H1 (cell line): ENCODE measurements at regions not wholly inside any gene's neighbourhood (a gene's known extent, or its start where the extent isn't known, plus 50 kb on each side); places are given as distances from the start of the nearest gene placed in this dataset.

Experiments used
- CTCF ChIA-PET: fragments of 300-600 bp; sonication (Branson Sonifier 250); formaldehyde crosslinking; loops from one replicate; lab custom pipeline; 2021; ENCODE audit not compliant: partially characterized antibody; lab: Charles Lee
- POLR2A ChIA-PET: fragments of 300-600 bp; sonication (Branson Sonifier 250); formaldehyde crosslinking; loops from one replicate; lab custom pipeline; 2021; ENCODE audit warnings: inconsistent platforms; ENCODE audit not compliant: partially characterized antibody; lab: Charles Lee
- DNase-seq, 2 experiments: peaks; one replicate each; pipeline versions ENCODE4 v3.0.0 to v3.0.0-alpha.2; 2010 to 2022; ENCODE audit warnings: low spot score in 2 of 2, low read depth in 1 of 2, mixed read lengths in 1 of 2
- FAIRE-seq: peaks from 2 replicates; lab custom pipeline; 2011; peaks lifted over from hg19 to GRCh38; lab: Jason Lieb, UNC
- H2AFZ ChIP-seq: 2 replicates; pipeline ENCODE4 v1.8.1; 2012; ENCODE audit warnings: low read length, inconsistent platforms
- H2AK5ac ChIP-seq: 2 replicates; pipeline ENCODE4 v1.6.1; 2013; ENCODE audit warnings: low read depth, low read length
- H2BK120ac ChIP-seq: replicated peaks from 2 replicates; pipeline ENCODE3; 2013; ENCODE audit warnings: low read depth, low read length, inconsistent platforms
- H2BK12ac ChIP-seq: 2 replicates; pipeline ENCODE4 v1.6.1; 2013; ENCODE audit warnings: low read depth, low read length
- H2BK15ac ChIP-seq: 2 replicates; pipeline ENCODE4 v1.6.1; 2013; ENCODE audit warnings: low read length
- H2BK20ac ChIP-seq: 2 replicates; pipeline ENCODE4 v1.6.1; 2013; ENCODE audit warnings: low read length
- H2BK5ac ChIP-seq: 2 replicates; pipeline ENCODE4 v1.6.1; 2013; ENCODE audit warnings: low read depth, low read length
- H3K14ac ChIP-seq: 2 replicates; pipeline ENCODE4 v1.6.1; 2013; ENCODE audit warnings: inconsistent platforms; ENCODE audit not compliant: insufficient read length
- H3K18ac ChIP-seq: 2 replicates; pipeline ENCODE4 v1.6.1; 2013; ENCODE audit warnings: low read length; ENCODE audit errors: extremely low read depth
- H3K23ac ChIP-seq: 2 replicates; pipeline ENCODE4 v1.6.1; 2013; ENCODE audit warnings: inconsistent platforms; ENCODE audit not compliant: insufficient read length
- H3K23me2 ChIP-seq: 2 replicates; pipeline ENCODE4 v1.6.1; 2013; ENCODE audit warnings: low read depth, low read length
- H3K27ac ChIP-seq: 2 replicates; pipeline ENCODE4 v1.6.1; 2011; ENCODE audit warnings: low read depth, low read length, inconsistent platforms
- H3K27me3 ChIP-seq, 4 experiments: replicated peaks in 1 of 4; 1 replicate in 1 of 4; 2 replicates in 3 of 4; pipeline versions ENCODE4 v1.6.1 to v1.8.1; 2011 to 2013; ENCODE audit warnings: low read length in 3 of 4, mild to moderate bottlenecking in 3 of 4, inconsistent platforms in 2 of 4, mixed read lengths in 2 of 4, moderate library complexity in 1 of 4; ENCODE audit not compliant: control insufficient read depth in 3 of 4, insufficient read depth in 3 of 4; ENCODE audit errors: extremely low read depth in 1 of 4
- H3K36me3 ChIP-seq, 4 experiments: 2 replicates each; pipeline versions ENCODE4 v1.6.1 to v1.8.1; 2011 to 2013; ENCODE audit warnings: mild to moderate bottlenecking in 4 of 4, low read length in 3 of 4, moderate library complexity in 2 of 4, control low read depth in 1 of 4, inconsistent platforms in 1 of 4; ENCODE audit not compliant: insufficient read depth in 4 of 4, control insufficient read depth in 2 of 4
- H3K4ac ChIP-seq: replicated peaks from 2 replicates; pipeline ENCODE3; 2013; ENCODE audit warnings: low read length, low read depth, mixed read lengths, inconsistent platforms; ENCODE audit not compliant: insufficient read length
- H3K4me1 ChIP-seq, 4 experiments: replicated peaks in 1 of 4; 1 replicate in 1 of 4; 2 replicates in 3 of 4; pipeline versions ENCODE4 v1.6.1 to v1.8.1; 2011 to 2013; ENCODE audit warnings: low read length in 3 of 4, inconsistent platforms in 2 of 4, mixed read lengths in 1 of 4; ENCODE audit not compliant: insufficient read depth in 4 of 4, control insufficient read depth in 3 of 4
- H3K4me2 ChIP-seq, 2 experiments: 2 replicates each; pipeline versions ENCODE4 v1.6.1 to v1.8.1; 2011 to 2013; ENCODE audit warnings: low read depth in 2 of 2, low read length in 2 of 2, control low read depth in 1 of 2, inconsistent platforms in 1 of 2, mild to moderate bottlenecking in 1 of 2; ENCODE audit not compliant: insufficient read depth in 1 of 2
- H3K4me3 ChIP-seq, 4 experiments: fragments of 200-600, 300-600 bp in 1 of 4; sonication (generic), shearing (Covaris generic), sonication (Bioruptor Twin) in 1 of 4; 2 replicates each; pipeline versions ENCODE4 v1.5.1 to v1.8.1; 2011 to 2016; ENCODE audit warnings: low read length in 4 of 4, low read depth in 3 of 4, control low read depth in 2 of 4, inconsistent platforms in 2 of 4, mild to moderate bottlenecking in 2 of 4, mixed read lengths in 1 of 4, moderate library complexity in 1 of 4; ENCODE audit not compliant: insufficient read depth in 2 of 4; ENCODE audit errors: extremely low read depth in 1 of 4
- H3K56ac ChIP-seq: replicated peaks from 2 replicates; pipeline ENCODE3; 2013; ENCODE audit warnings: low read depth, mild to moderate bottlenecking, mixed read lengths, low read length, inconsistent platforms; ENCODE audit not compliant: insufficient read length
- H3K79me1 ChIP-seq: 2 replicates; pipeline ENCODE4 v1.6.1; 2013; ENCODE audit warnings: low read depth, low read length, control low read depth
- H3K79me2 ChIP-seq, 2 experiments: 2 replicates each; pipeline versions ENCODE4 v1.6.1 to v1.8.1; 2012 to 2013; ENCODE audit warnings: low read length in 2 of 2, mild to moderate bottlenecking in 2 of 2, inconsistent platforms in 1 of 2; ENCODE audit not compliant: insufficient read depth in 2 of 2, control insufficient read depth in 1 of 2
- H3K9ac ChIP-seq, 4 experiments: replicated peaks in 1 of 4; 1 replicate in 1 of 4; 2 replicates in 3 of 4; pipeline versions ENCODE4 v1.6.1 to v1.8.1; 2011 to 2013; ENCODE audit warnings: low read depth in 3 of 4, low read length in 3 of 4, control low read depth in 2 of 4, mild to moderate bottlenecking in 2 of 4, moderate library complexity in 2 of 4, inconsistent platforms in 1 of 4; ENCODE audit errors: extremely low read depth in 1 of 4
- H3K9me3 ChIP-seq, 2 experiments: 2 replicates each; pipeline versions ENCODE4 v1.6.1 to v1.8.1; 2012 to 2013; ENCODE audit warnings: mild to moderate bottlenecking in 2 of 2, moderate library complexity in 2 of 2, control low read depth in 1 of 2, inconsistent platforms in 1 of 2, low read depth in 1 of 2, low read length in 1 of 2, mixed read lengths in 1 of 2; ENCODE audit not compliant: insufficient read depth in 2 of 2
- H4K20me1 ChIP-seq, 2 experiments: replicated peaks in 1 of 2; 2 replicates each; pipeline versions ENCODE3 to v1.8.1; 2011 to 2013; ENCODE audit warnings: inconsistent platforms in 2 of 2, low read length in 2 of 2, mild to moderate bottlenecking in 1 of 2; ENCODE audit not compliant: insufficient read depth in 2 of 2, control insufficient read depth in 1 of 2
- H4K5ac ChIP-seq: 2 replicates; pipeline ENCODE4 v1.6.1; 2013; ENCODE audit warnings: low read length, low read depth, mixed read lengths, inconsistent platforms; ENCODE audit not compliant: insufficient read length
- H4K8ac ChIP-seq: 2 replicates; pipeline ENCODE4 v1.8.0; 2013; ENCODE audit warnings: mild to moderate bottlenecking, moderate library complexity, low read length, inconsistent platforms; ENCODE audit not compliant: insufficient read depth; ENCODE audit errors: extremely low read depth
- H4K91ac ChIP-seq: replicated peaks from 2 replicates; pipeline ENCODE3; 2013; ENCODE audit warnings: low read length, mixed read lengths, inconsistent platforms; ENCODE audit not compliant: insufficient read length
- HDAC6 ChIP-seq: IDR thresholded peaks from one replicate; pipeline ENCODE4 v1.7.1; 2012; ENCODE audit warnings: low read depth, mild to moderate bottlenecking, inconsistent platforms, low read length, moderate library complexity
- TCF12 ChIP-seq: IDR thresholded peaks from 2 replicates; pipeline ENCODE4 v1.6.1; 2011; ENCODE audit warnings: low read depth, mild to moderate bottlenecking, low read length
- WGBS, 2 experiments: shearing (Covaris generic) in 1 of 2; methylation state at CpG; one replicate each; pipeline versions ENCODE4 v1.1.6 to v1.1.7; 2013 to 2015; ENCODE audit warnings: low lambda C conversion rate in 2 of 2, mixed read lengths in 2 of 2, inconsistent platforms in 1 of 2, low coverage in 1 of 2, missing lambda C conversion rate in 1 of 2; ENCODE audit not compliant: insufficient replicate concordance in 2 of 2, insufficient coverage in 1 of 2, insufficient read length in 1 of 2; ENCODE audit errors: extremely low coverage in 1 of 2, missing lambda C conversion rate in 1 of 2; 5-methylcytosine and 5-hydroxymethylcytosine counted together

DNA sequence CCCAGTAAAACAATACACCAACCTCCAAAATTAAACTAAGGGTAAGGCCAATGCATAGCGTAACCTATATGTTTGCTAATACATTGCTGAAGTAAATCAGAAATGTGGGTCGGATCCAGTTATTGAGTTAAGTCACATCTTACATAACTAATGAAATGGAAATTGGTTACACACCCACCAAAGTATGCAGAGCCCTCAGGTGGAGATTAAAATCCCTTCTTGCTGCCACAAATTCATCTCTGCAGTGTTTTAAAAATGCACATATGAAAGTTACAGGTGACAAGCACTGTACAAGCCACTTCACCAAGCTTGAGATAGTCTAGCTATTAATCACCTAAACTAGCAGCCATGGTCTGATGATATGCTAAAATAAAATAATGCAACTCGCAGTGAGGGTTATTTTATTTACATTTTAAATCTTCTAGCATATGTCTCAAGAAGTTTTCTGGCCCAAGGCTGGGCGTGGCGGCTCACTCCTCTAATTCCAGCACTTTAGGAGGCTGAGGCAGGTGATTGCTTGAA is 130.6 kb downstream of the AQP9 start:
- H3K36me3 ChIP-seq = no peaks in the 10 kb centered on the region
- POLR2A ChIA-PET = no interaction called here
- H3K79me2 ChIP-seq = no peaks in the 10 kb centered on the region
- no peak overlapping the region for H3K18ac ChIP-seq
- no peak overlapping the region for H3K14ac ChIP-seq
- H2BK20ac ChIP-seq = no peak overlapping the region
- FAIRE-seq (no peak), DNase-seq (no peak)
- H3K56ac ChIP-seq = no peak overlapping the region
- no peak overlapping the region for H4K5ac ChIP-seq
- H3K9ac ChIP-seq = no peak overlapping the region
- peaks cover 3 to 5% of the 10 kb centered on the region in 2 experiments; a peak in 2 of 4 replicates for H3K9me3 ChIP-seq
- peaks cover 0 to 4% (median under 1%) of the 10 kb centered on the region in 4 experiments; a peak in 2 of 7 replicates for H3K4me1 ChIP-seq
- H2BK120ac ChIP-seq = no peak overlapping the region
- H3K23ac ChIP-seq = no peak overlapping the region
- WGBS, 2 experiments = 76% methylated on average over 5 of the region's 5 CpGs; no CpG with 5 or more reads in 1 of the 2 experiments
- H4K91ac ChIP-seq = no peak overlapping the region
- no peaks in the 10 kb centered on the region for H3K23me2 ChIP-seq
- H2BK15ac ChIP-seq = no peak overlapping the region
- no peaks in the 10 kb centered on the region for H4K20me1 ChIP-seq
- H2BK12ac ChIP-seq = no peak overlapping the region
- no peaks in the 10 kb centered on the region for H3K27me3 ChIP-seq
- CTCF ChIA-PET = interaction anchor here (0.7 to 1.9 kb wide), 11 partner anchors 24 to 502 kb away, joined by 3 to 9 read pairs (median 4); no protein-coding TSS in a partner anchor
- no peaks in the 10 kb centered on the region for H3K79me1 ChIP-seq
- H3K27ac ChIP-seq = no peak overlapping the region
- TF ChIP-seq TCF12 (no peak), HDAC6 (no peak)
- no peak overlapping the region for H2AK5ac ChIP-seq
- H2BK5ac ChIP-seq = no peak overlapping the region
- H2AFZ ChIP-seq = no peak overlapping the region
- H3K4me2 ChIP-seq = no peak overlapping the region
- no peak overlapping the region for H4K8ac ChIP-seq
- no peak overlapping the region for H3K4me3 ChIP-seq
- no peak overlapping the region for H3K4ac ChIP-seq
